ENCODE measurements at regions not wholly inside any gene's neighbourhood (a gene's known extent, or its start where the extent isn't known, plus 50 kb on each side); places are given as distances from the start of the nearest gene placed in this dataset.
"Not testable (repeated sequence)": the region's sequence is repeated elsewhere in the genome, so short reads cannot be mapped to it uniquely, and the experiment has no call there.

- TF ChIP-seq CTCF, POLR2A (IDR thresholded peaks at IDR 0.05): not testable (repeated sequence)
Measured at GRCh38 chrX:120729506-120730255, 99.8 kb upstream of the C1GALT1C1 start.

Measured in upper lobe of left lung (tissue), 4 donors.